Activated naive CD8-positive, alpha-beta T cell treated with anti-CD3 and anti-CD28 coated beads, Interleukin-2, amount 50 U/mL, for 16 hours (primary cell): ENCODE measurements at regions not wholly inside any gene's neighbourhood (a gene's known extent, or its start where the extent isn't known, plus 50 kb on each side); places are given as distances from the start of the nearest gene placed in this dataset.

Experiments
- DNase-seq: peaks from one replicate; pipeline ENCODE4 v3.0.0-alpha.2; 2020; ENCODE audit warnings: low read depth, low spot score

DNA sequence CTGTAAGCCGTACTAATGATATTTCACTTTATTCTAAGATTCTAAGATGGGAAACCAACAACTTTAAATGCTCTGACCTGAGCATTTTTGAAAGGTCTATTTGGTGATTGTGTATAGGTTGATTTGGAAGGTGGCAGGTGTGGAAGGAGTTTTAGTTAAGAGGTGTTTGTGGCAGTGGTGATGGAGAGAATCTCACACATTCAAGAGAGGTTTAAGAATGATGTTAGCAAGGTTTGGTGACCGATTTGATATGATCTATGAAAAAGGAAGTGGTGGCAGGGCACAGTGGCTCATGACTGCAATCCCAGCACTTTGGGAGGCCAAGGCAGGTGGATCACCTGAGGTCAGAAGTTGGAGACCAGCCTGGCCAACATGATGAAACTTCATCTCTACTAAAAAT, 319.2 kb upstream of the CD180 start:
- DNase-seq: no peak

GRCh38 chr5:67515020-67515689, 318.6 kb upstream of the CD180 start:
- DNase-seq: peak; percentile 5

DNA sequence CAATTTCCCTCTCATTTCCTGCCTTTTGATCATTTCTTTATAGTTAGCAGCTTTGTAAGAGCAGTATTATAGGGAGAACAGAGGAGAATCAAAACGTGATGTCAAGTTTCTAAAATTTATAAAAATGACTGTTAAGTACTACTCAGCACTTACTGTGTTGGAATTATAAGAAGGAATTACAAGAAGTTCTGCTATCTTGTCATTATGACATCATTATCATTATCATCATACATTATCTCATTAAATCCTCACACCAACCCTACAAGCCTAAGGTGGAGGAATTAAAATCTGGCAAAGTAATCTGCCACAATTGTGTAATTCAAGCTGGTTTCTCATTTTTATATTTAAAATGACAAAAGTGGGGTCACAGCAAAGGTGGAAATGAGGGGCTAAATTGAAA, 316.2 kb upstream of the CD180 start:
- no peak for DNase-seq

DNA sequence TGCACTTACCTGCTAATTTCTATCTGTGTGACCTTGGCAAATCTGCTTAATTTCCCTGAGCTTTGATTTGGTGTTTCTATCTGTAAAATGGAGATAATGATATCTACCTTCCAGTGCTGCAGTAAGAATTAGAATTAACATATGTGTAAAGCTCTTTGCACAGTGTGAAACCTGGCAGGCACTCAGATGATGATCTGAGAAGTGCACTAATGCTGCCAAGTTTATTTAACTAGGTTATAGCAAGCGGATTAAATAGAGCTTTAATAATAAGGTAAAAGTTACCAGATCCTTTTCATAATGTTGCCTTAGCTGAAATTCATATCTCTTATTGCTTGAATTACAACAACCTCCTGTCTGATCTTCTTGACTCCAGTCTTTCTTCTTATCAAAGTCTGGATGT, 315.3 kb upstream of the CD180 start:
- no peak for DNase-seq

GRCh38 chr5:67510204-67510603, 313.6 kb upstream of the CD180 start:
- DNase-seq: no peak

DNA sequence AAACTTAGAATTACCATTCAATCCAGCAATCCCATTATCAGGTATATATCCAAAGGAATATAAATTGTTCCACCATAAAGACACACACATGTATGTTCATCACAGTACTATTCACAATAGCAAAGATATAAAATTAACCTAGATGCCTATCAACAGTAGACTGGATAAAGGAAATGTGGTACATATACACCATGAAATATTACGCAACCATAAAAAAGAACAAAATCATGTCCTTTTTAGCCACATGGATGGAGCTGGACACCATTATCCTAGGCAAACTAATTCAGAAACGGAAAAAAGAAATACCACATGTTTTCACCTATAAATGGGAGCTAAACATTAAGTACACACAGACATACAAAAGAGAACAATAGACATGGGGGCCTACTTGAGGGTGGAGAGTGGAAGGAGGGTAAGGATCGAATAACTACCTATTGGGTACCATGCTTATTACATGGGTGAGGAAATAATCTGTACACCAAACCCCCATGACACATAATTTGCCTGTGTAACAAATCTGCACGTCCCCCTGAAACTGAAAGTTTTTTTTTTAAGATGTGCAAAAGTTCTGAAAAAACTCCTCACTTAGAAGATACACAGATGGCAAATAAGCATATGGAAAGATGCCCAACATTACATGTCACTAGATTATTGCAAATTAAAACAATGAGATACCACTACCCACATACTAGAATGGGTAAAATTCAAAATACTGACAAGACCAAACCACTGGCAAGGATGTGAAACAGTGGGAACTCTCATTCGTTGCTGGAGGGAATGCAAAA, 313.0 kb upstream of the CD180 start:
- no peak for DNase-seq

GRCh38 chr5:67506241-67506640, 309.6 kb upstream of the CD180 start:
- DNase-seq: no peak

DNA sequence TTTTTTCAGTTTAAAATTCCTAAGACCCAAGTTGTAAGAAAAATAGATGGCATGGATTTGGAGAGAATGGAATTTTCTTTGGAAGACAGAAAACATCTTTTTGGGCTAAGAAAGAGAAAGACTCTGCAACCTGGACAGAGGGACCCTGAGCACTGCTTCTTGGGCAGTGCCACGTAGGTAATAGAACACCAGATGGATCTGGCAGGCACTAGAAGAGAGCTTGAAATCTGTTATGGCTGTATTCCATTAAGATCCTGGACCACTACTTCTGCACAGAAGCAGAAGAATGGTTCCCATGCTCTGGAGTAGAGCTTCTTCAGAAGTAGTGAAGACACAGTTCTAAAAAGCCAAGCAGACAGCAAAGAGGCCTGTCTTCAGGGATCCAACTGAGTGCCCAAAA, 306.4 kb upstream of the CD180 start:
- no peak for DNase-seq

DNA sequence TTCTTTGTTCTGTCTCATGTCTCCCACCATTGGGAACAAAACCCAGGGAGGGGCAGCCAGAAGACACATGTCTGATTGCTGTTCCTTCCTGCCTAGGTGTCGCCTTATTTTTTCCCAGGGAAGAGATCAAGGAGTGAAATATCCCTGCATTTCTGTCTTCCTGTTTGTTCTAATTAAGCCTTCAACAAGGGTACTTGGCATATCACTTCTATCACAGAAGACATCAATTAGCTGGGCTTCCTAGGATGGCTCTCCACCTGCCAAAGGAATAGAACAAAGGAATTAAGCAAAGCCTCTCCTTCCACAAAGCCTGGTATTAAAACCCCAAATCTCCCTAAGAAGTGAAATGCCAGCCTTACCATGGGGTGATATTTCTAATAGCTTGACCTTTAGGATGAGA, 299.5 kb upstream of the CD180 start:
- no peak for DNase-seq

DNA sequence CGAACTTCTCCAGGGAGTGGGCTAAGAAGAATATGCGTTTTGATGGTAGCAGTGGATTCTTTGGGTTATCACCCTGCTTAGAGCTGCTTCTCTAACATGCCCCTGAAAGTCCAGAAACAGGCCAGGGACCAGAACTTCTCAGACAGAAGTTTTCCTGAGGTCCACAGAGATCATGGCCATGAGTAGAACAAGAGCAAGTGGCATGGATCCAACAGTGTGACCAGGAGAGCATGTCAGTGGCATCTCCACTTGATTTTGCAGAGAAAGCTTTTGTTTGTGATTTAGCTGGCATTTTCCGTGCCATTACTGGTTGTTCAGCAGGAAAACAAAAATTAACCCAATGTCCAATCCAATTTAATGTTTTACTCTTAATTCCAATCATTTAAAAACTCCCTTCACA, 298.5 kb upstream of the CD180 start:
- no peak for DNase-seq

- no peak for DNase-seq
These were observed 297.7 kb upstream of the CD180 start for GRCh38 chr5:67494186-67494855.

DNA sequence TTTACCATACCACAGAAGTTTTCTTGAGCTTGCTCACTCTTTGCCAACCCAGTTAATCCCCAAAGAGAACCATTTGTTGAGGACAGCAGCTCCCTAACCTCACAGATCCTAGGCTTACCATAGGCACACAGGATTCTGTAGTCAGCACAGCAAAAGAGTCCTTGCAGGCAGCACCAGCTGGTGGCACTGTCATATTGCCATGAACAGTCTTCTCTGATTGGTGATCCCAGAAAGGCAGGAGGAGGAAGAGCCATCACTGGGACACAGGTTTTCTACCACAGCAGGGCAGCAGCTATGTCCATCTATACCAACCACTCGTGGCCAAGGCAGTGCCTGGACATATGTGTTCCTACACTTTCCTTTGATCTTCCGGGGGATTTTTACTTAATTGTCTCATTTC, 297.1 kb upstream of the CD180 start:
- DNase-seq: no peak

DNA sequence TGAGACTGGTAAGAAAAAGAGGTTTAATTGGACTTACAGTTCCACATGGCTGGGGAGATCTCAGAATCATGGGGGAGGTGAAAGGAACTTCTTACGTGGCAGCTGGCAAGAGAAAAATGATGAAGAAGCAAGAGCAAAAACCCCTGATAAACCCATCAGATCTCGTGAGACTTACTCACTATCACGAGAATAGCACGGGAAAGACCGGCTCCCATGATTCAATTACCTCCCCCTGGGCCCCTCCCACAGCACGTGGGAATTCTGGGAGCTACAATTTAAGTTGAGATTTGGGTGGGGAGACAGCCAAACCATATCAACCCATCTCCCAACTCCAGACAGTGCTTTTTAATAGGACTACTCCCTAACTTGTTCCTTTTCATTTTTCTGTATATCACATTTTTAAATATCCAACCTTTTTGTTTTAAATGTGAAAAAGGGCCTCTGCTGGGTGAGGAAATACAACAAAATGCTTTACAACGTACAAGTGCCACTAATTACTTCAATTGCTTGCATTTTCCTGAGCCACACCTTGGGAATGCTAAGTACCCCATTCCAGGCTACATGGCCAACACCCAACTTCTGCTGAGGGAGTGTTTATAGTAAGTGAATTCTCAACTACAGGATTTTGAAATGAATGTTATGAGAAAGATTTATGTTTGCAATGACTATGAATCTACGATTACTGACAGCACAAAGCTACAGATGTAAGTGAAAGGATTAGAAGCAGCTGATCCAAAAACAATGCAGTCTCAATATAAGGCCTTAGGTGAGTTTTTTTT, 294.1 kb upstream of the CD180 start:
- no peak for DNase-seq

DNA sequence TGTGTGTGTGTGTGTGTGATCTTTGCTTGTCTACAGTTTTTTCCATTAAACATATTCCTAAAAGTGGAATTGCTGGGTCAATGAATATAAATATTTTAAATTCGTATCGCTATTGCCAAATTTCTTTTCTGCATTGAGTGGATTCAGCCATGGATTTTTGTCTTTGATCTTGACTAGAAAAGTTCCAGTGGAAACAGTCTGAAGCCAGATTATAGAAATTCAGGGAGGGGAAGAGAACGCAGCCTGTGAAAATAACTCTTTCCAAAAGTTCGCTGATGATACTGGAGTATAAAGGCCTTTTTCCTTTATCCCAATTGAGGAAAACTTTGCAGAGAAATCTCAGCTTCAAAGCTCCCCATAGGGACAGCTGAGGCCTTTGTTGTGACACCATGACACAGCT, 292.3 kb upstream of the CD180 start:
- DNase-seq: no peak

DNA sequence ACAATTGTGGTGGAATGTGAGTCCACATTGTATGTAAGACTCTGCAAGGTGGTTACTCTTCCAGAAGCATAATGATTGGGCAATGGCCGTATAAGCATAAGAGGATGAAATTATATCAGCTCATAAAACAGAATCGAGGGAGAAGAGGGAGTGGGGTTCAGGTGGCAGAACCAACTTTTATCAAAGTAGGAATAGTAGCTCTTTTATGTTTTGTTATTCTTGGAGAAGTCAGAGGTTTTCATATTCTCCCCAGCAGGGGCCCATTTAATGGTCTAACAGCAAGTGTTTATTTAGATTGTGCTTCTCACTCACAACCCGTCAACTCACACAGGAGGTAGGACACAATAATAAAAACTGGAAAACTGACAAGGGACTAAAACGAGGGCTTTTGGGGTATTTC, 291.3 kb upstream of the CD180 start:
- DNase-seq: no peak

DNA sequence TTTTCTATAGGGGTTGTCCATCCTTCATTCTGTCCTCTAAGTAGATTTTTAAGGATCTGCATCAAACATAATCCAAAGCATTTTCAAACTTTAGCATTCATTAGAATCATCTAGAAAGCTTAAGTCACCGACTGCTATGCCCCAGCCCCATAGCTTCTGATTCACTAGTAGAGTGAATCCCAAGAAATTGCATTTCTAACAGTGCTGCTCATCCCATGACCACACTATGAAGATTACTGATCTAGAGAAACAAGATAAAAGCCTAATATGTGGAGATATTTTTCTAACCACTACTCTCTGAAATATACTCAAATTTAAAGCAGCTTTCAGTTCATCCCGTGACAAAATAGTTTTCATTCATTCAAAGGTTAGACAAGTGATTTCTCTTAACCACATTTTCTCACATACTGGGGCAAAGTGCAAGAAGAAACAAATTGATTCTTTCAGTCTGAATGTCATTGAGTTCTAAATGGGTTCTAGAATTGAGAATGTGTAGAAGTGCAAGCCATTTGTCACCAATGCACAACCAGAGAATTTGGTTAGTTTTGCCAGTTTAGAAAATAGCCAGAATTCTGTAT, 286.9 kb upstream of the CD180 start:
- DNase-seq: no peak

DNA sequence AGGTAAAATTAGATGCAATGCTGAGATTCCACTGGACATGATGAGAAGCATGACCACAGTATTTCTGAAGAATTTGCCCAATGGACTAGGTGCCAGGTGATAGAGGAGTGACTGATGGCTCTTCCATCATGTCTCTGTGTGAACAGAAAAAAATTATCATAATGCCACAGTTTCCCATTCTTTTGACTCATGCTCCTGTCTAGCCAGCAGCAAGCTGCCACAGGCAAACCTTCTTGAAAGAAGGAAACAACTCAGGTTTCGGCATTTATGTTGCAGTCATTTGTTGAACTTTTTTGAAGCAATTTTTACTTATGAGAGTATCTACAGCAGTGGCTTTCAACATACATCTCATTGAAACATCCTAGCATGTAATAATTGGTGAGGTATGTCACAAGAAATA, 284.8 kb upstream of the CD180 start:
- no peak for DNase-seq

DNA sequence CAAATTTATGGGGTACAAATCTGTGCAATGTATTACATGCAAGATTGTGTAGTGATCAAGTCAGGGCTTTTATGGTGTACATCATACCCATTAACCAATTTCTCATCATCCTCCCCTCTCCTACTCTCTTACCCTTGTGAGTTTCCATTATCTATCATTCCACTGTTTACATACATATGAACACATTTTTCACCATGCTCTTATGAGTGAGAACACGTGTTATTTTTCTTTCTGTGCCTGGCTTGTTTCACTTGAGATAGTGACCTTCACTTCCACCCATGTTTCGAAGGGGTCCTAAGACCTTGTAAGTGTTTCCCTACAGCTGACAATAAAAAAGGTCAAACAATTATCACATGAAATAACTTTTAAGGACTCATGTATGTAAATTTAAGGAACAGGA, 281.7 kb upstream of the CD180 start:
- no peak for DNase-seq

- no peak for DNase-seq
These were observed 280.4 kb upstream of the CD180 start for GRCh38 chr5:67476995-67477394.

DNA sequence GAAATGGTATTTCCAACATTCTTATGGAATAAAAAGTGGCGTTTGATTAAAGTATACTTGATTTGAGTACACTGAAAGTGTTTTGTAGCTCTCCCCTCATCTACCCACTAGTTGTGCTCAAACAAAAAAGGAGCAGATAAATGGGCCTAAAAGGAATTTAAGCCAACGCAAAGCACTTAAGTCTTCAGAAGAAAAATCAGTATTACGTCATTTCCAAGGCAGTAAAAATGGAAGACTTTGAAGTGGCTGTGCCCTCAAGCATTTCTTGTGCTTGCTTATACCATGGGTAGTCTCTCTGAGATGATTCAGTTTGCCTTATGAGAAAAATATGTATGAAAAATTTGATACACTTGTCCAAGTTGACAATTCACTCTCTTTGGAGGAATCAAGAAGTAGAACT, 279.9 kb upstream of the CD180 start:
- DNase-seq: no peak

DNA sequence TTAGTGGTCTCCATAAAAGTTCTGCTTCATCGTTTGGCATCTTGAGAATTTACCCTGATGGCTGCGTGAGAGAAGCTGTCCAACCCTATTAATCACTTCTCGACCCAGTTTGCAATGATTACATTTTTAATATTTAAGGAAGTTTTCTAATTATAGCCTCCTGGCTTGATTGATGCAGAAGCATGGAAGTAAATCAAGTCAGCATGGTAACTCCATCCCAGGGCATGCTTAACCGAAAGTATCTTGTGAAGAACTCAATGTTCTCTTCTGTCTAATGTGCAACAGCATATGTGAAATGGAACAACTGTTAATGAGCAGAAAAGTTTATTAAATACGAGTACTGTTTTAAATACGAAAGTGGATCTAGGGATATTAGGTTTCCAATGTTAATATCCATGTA, 278.9 kb upstream of the CD180 start:
- no peak for DNase-seq
